Calu3 (cell line): ENCODE measurements at regions not wholly inside any gene's neighbourhood (a gene's known extent, or its start where the extent isn't known, plus 50 kb on each side); places are given as distances from the start of the nearest gene placed in this dataset.

Source experiments
- BruUV-seq: library from RNA; stranded (reverse); fragments of 400-500 nt; replicated peaks from 2 replicates; lab custom pipeline; 2021; lab: Mats Ljungman, UMichigan
- CTCF ChIA-PET: fragments of 300-600 bp; sonication (Branson Sonifier 250); formaldehyde crosslinking; loops from one replicate; lab custom pipeline; 2022; ENCODE audit warnings: antibody characterized with exemption; lab: Charles Lee
- DNase-seq: peaks from one replicate; pipeline ENCODE4 v3.0.0; 2022
- H3K27ac Mint-ChIP-seq: one replicate; pipeline ENCODE4 v1.8.0; 2022; ENCODE audit warnings: mixed read lengths; ENCODE audit not compliant: unreplicated experiment
- H3K27me3 Mint-ChIP-seq: one replicate; pipeline ENCODE4 v1.8.0; 2022; ENCODE audit warnings: mixed read lengths; ENCODE audit not compliant: unreplicated experiment
- H3K36me3 Mint-ChIP-seq: one replicate; pipeline ENCODE4 v1.8.0; 2022; ENCODE audit warnings: mild to moderate bottlenecking, moderate library complexity, mixed read lengths; ENCODE audit not compliant: insufficient read depth, unreplicated experiment
- H3K4me1 Mint-ChIP-seq: one replicate; pipeline ENCODE4 v1.8.0; 2022; ENCODE audit warnings: mild to moderate bottlenecking, low read depth, mixed read lengths; ENCODE audit not compliant: unreplicated experiment
- H3K4me3 Mint-ChIP-seq: one replicate; pipeline ENCODE4 v1.8.0; 2022; ENCODE audit warnings: mild to moderate bottlenecking, low read depth, moderate library complexity, mixed read lengths; ENCODE audit not compliant: unreplicated experiment
- H3K9me3 Mint-ChIP-seq: one replicate; pipeline ENCODE4 v1.8.0; 2022; ENCODE audit warnings: low read depth, mixed read lengths; ENCODE audit not compliant: unreplicated experiment
- CTCF ChIP-seq: fragments of 200-600 bp; IDR thresholded peaks from one replicate; pipeline ENCODE4 v1.8.0; 2022; ENCODE audit warnings: antibody characterized with exemption; ENCODE audit not compliant: unreplicated experiment
- intact Hi-C: fragments of 100-400 bp; cut with micrococcal nuclease; formaldehyde crosslinking; loops from one replicate; pipeline ENCODE4 v1.10.0; 2022; ENCODE audit not compliant: unreplicated experiment

GRCh38 chr7:26036092-26036491 lies 115.9 kb upstream of the NFE2L3 start:
- H3K4me1 Mint-ChIP-seq = no peaks in the 10 kb centered on the region
- no peak overlapping the region for H3K27ac Mint-ChIP-seq
- no peak for TF ChIP-seq CTCF
- H3K4me3 Mint-ChIP-seq = no peak overlapping the region
- BruUV-seq = no TSS peak
- H3K27me3 Mint-ChIP-seq = peaks cover 64% of the 10 kb centered on the region
- H3K9me3 Mint-ChIP-seq = no peaks in the 10 kb centered on the region
- CTCF ChIA-PET = no interaction called here
- intact Hi-C loops = no loop called here
- no peaks in the 10 kb centered on the region for H3K36me3 Mint-ChIP-seq
- no peak for DNase-seq

- Mint-ChIP-seq H3K4me3 (no peak overlapping the region), H3K4me1 (no peaks in the 10 kb centered on the region), H3K36me3 (no peaks in the 10 kb centered on the region), H3K27me3 (peaks cover 52% of the 10 kb centered on the region), H3K27ac (no peak overlapping the region), H3K9me3 (no peaks in the 10 kb centered on the region)
- intact Hi-C loops = no loop called here
- CTCF ChIA-PET = no interaction called here
- no peak for TF ChIP-seq CTCF
- BruUV-seq = no TSS peak
- DNase-seq = no peak
These were observed 113.6 kb upstream of the NFE2L3 start for GRCh38 chr7:26038201-26038990.

GRCh38 chr7:26040085-26040484 lies 111.9 kb upstream of the NFE2L3 start:
- H3K36me3 Mint-ChIP-seq = no peaks in the 10 kb centered on the region
- no peaks in the 10 kb centered on the region for H3K4me1 Mint-ChIP-seq
- no peak for DNase-seq
- no peak overlapping the region for H3K27ac Mint-ChIP-seq
- intact Hi-C loops = no loop called here
- H3K27me3 Mint-ChIP-seq = peaks cover 63% of the 10 kb centered on the region
- TF ChIP-seq CTCF = no peak
- CTCF ChIA-PET = no interaction called here
- H3K9me3 Mint-ChIP-seq = no peaks in the 10 kb centered on the region
- no peak overlapping the region for H3K4me3 Mint-ChIP-seq
- no TSS peak for BruUV-seq

- no peak for TF ChIP-seq CTCF
- no peak for DNase-seq
- H3K27me3 Mint-ChIP-seq = peaks cover 65% of the 10 kb centered on the region
- BruUV-seq = no TSS peak
- no peaks in the 10 kb centered on the region for H3K36me3 Mint-ChIP-seq
- H3K9me3 Mint-ChIP-seq = no peaks in the 10 kb centered on the region
- peaks cover 8% of the 10 kb centered on the region for H3K4me1 Mint-ChIP-seq
- intact Hi-C loops = no loop called here
- no peak overlapping the region for H3K27ac Mint-ChIP-seq
- no peak overlapping the region for H3K4me3 Mint-ChIP-seq
- CTCF ChIA-PET = no interaction called here
These were observed 109.8 kb upstream of the NFE2L3 start for GRCh38 chr7:26042237-26042636.
